ENCODE measurements at regions not wholly inside any gene's neighbourhood (a gene's known extent, or its start where the extent isn't known, plus 50 kb on each side); places are given as distances from the start of the nearest gene placed in this dataset.

GRCh38 chr13:47330031-47330430 lies 433.2 kb upstream of the HTR2A start:
- Histone ChIP-seq H3K4me1 (ENCODE audit: control insufficient read depth, insufficient read depth, low read length) (no peaks in the 10 kb centered on the region), H3K9me3 (ENCODE audit: control insufficient read depth, insufficient read depth, low read length) (no peaks in the 10 kb centered on the region), H3K27me3 (ENCODE audit: control insufficient read depth, insufficient read depth, low read length) (no peaks in the 10 kb centered on the region), H3K4me3 (ENCODE audit: low read depth, low read length) (no peak overlapping the region), H3K27ac (ENCODE audit: low read depth, low read length) (no peak overlapping the region), H3K36me3 (ENCODE audit: control insufficient read depth, insufficient read depth, low read length) (no peaks in the 10 kb centered on the region)
- no peak for DNase-seq (ENCODE audit: low read depth in 4 of 6, low spot score in 6 of 6)
- 96% methylated on average over 3 of the region's 6 CpGs for WGBS (ENCODE audit: insufficient coverage)

GRCh38 chr13:47327861-47328260 lies 431.0 kb upstream of the HTR2A start:
- no CpG with 5 or more reads among the region's 1 CpG for WGBS (ENCODE audit: insufficient coverage)
- Histone ChIP-seq H3K4me3 (ENCODE audit: low read depth, low read length) (no peak overlapping the region), H3K36me3 (ENCODE audit: control insufficient read depth, insufficient read depth, low read length) (no peaks in the 10 kb centered on the region), H3K4me1 (ENCODE audit: control insufficient read depth, insufficient read depth, low read length) (no peaks in the 10 kb centered on the region), H3K27me3 (ENCODE audit: control insufficient read depth, insufficient read depth, low read length) (no peaks in the 10 kb centered on the region), H3K27ac (ENCODE audit: low read depth, low read length) (no peak overlapping the region), H3K9me3 (ENCODE audit: control insufficient read depth, insufficient read depth, low read length) (no peaks in the 10 kb centered on the region)
- DNase-seq (ENCODE audit: low read depth in 4 of 6, low spot score in 6 of 6), result no peak

GRCh38 chr13:47326061-47326460 lies 429.2 kb upstream of the HTR2A start:
- no peak overlapping the region for H3K27ac ChIP-seq (ENCODE audit: low read depth, low read length)
- H3K36me3 ChIP-seq (ENCODE audit: control insufficient read depth, insufficient read depth, low read length), result no peaks in the 10 kb centered on the region
- no peak for DNase-seq (ENCODE audit: low read depth in 4 of 6, low spot score in 6 of 6)
- H3K27me3 ChIP-seq (ENCODE audit: control insufficient read depth, insufficient read depth, low read length), result no peaks in the 10 kb centered on the region
- H3K4me1 ChIP-seq (ENCODE audit: control insufficient read depth, insufficient read depth, low read length), result no peaks in the 10 kb centered on the region
- WGBS (ENCODE audit: insufficient coverage), result 78% methylated on average over 1 of the region's 2 CpGs
- no peak overlapping the region for H3K4me3 ChIP-seq (ENCODE audit: low read depth, low read length)
- H3K9me3 ChIP-seq (ENCODE audit: control insufficient read depth, insufficient read depth, low read length), result no peaks in the 10 kb centered on the region

GRCh38 chr13:47317356-47317755 lies 420.5 kb upstream of the HTR2A start:
- Histone ChIP-seq H3K27ac (ENCODE audit: low read depth, low read length) (no peak overlapping the region), H3K27me3 (ENCODE audit: control insufficient read depth, insufficient read depth, low read length) (no peaks in the 10 kb centered on the region), H3K4me1 (ENCODE audit: control insufficient read depth, insufficient read depth, low read length) (no peaks in the 10 kb centered on the region), H3K36me3 (ENCODE audit: control insufficient read depth, insufficient read depth, low read length) (no peaks in the 10 kb centered on the region), H3K9me3 (ENCODE audit: control insufficient read depth, insufficient read depth, low read length) (no peaks in the 10 kb centered on the region), H3K4me3 (ENCODE audit: low read depth, low read length) (no peak overlapping the region)
- WGBS (ENCODE audit: insufficient coverage), result no CpG with 5 or more reads among the region's 3 CpGs
- no peak for DNase-seq (ENCODE audit: low read depth in 4 of 6, low spot score in 6 of 6)

- WGBS (ENCODE audit: insufficient coverage), result 64% methylated on average over 1 of the region's 1 CpG
- H3K36me3 ChIP-seq (ENCODE audit: control insufficient read depth, insufficient read depth, low read length), result no peaks in the 10 kb centered on the region
- H3K9me3 ChIP-seq (ENCODE audit: control insufficient read depth, insufficient read depth, low read length), result peaks cover 2% of the 10 kb centered on the region
- no peak overlapping the region for H3K4me3 ChIP-seq (ENCODE audit: low read depth, low read length)
- no peaks in the 10 kb centered on the region for H3K4me1 ChIP-seq (ENCODE audit: control insufficient read depth, insufficient read depth, low read length)
- no peaks in the 10 kb centered on the region for H3K27me3 ChIP-seq (ENCODE audit: control insufficient read depth, insufficient read depth, low read length)
- H3K27ac ChIP-seq (ENCODE audit: low read depth, low read length), result no peak overlapping the region
- DNase-seq (ENCODE audit: low read depth in 4 of 6, low spot score in 6 of 6), result no peak
Measured at GRCh38 chr13:47310401-47310800, 413.5 kb upstream of the HTR2A start.

GRCh38 chr13:47306991-47307390 lies 410.1 kb upstream of the HTR2A start:
- no peak overlapping the region for H3K27ac ChIP-seq (ENCODE audit: low read depth, low read length)
- H3K4me3 ChIP-seq (ENCODE audit: low read depth, low read length), result no peak overlapping the region
- no peak for DNase-seq (ENCODE audit: low read depth in 4 of 6, low spot score in 6 of 6)
- H3K9me3 ChIP-seq (ENCODE audit: control insufficient read depth, insufficient read depth, low read length), result peaks cover 2% of the 10 kb centered on the region
- H3K4me1 ChIP-seq (ENCODE audit: control insufficient read depth, insufficient read depth, low read length), result no peaks in the 10 kb centered on the region
- no peaks in the 10 kb centered on the region for H3K27me3 ChIP-seq (ENCODE audit: control insufficient read depth, insufficient read depth, low read length)
- no peaks in the 10 kb centered on the region for H3K36me3 ChIP-seq (ENCODE audit: control insufficient read depth, insufficient read depth, low read length)

GRCh38 chr13:47303626-47304025 lies 406.8 kb upstream of the HTR2A start:
- Histone ChIP-seq H3K9me3 (ENCODE audit: control insufficient read depth, insufficient read depth, low read length) (no peaks in the 10 kb centered on the region), H3K36me3 (ENCODE audit: control insufficient read depth, insufficient read depth, low read length) (no peaks in the 10 kb centered on the region), H3K27ac (ENCODE audit: low read depth, low read length) (no peak overlapping the region), H3K4me1 (ENCODE audit: control insufficient read depth, insufficient read depth, low read length) (no peaks in the 10 kb centered on the region), H3K4me3 (ENCODE audit: low read depth, low read length) (no peak overlapping the region), H3K27me3 (ENCODE audit: control insufficient read depth, insufficient read depth, low read length) (no peaks in the 10 kb centered on the region)
- no peak for DNase-seq (ENCODE audit: low read depth in 4 of 6, low spot score in 6 of 6)

GRCh38 chr13:47299304-47299703 lies 402.5 kb upstream of the HTR2A start:
- peak in 2 of 6 donors; percentile 23 to 32 for DNase-seq (ENCODE audit: low read depth in 4 of 6, low spot score in 6 of 6)
- Histone ChIP-seq H3K9me3 (ENCODE audit: control insufficient read depth, insufficient read depth, low read length) (peaks cover 2% of the 10 kb centered on the region), H3K27ac (ENCODE audit: low read depth, low read length) (no peak overlapping the region), H3K36me3 (ENCODE audit: control insufficient read depth, insufficient read depth, low read length) (no peaks in the 10 kb centered on the region), H3K27me3 (ENCODE audit: control insufficient read depth, insufficient read depth, low read length) (no peaks in the 10 kb centered on the region), H3K4me3 (ENCODE audit: low read depth, low read length) (no peak overlapping the region), H3K4me1 (ENCODE audit: control insufficient read depth, insufficient read depth, low read length) (no peaks in the 10 kb centered on the region)

GRCh38 chr13:47298506-47298905 lies 401.7 kb upstream of the HTR2A start:
- no peak for DNase-seq (ENCODE audit: low read depth in 4 of 6, low spot score in 6 of 6)
- H3K4me3 ChIP-seq (ENCODE audit: low read depth, low read length), result no peak overlapping the region
- H3K36me3 ChIP-seq (ENCODE audit: control insufficient read depth, insufficient read depth, low read length), result no peaks in the 10 kb centered on the region
- H3K4me1 ChIP-seq (ENCODE audit: control insufficient read depth, insufficient read depth, low read length), result no peaks in the 10 kb centered on the region
- H3K9me3 ChIP-seq (ENCODE audit: control insufficient read depth, insufficient read depth, low read length), result peaks cover 2% of the 10 kb centered on the region
- no CpG with 5 or more reads among the region's 2 CpGs for WGBS (ENCODE audit: insufficient coverage)
- no peaks in the 10 kb centered on the region for H3K27me3 ChIP-seq (ENCODE audit: control insufficient read depth, insufficient read depth, low read length)
- no peak overlapping the region for H3K27ac ChIP-seq (ENCODE audit: low read depth, low read length)

- Histone ChIP-seq H3K9me3 (ENCODE audit: control insufficient read depth, insufficient read depth, low read length) (peaks cover 2% of the 10 kb centered on the region), H3K27me3 (ENCODE audit: control insufficient read depth, insufficient read depth, low read length) (no peaks in the 10 kb centered on the region), H3K36me3 (ENCODE audit: control insufficient read depth, insufficient read depth, low read length) (no peaks in the 10 kb centered on the region), H3K4me1 (ENCODE audit: control insufficient read depth, insufficient read depth, low read length) (no peaks in the 10 kb centered on the region), H3K27ac (ENCODE audit: low read depth, low read length) (no peak overlapping the region), H3K4me3 (ENCODE audit: low read depth, low read length) (no peak overlapping the region)
- 100% methylated on average over 1 of the region's 3 CpGs for WGBS (ENCODE audit: insufficient coverage)
- no peak for DNase-seq (ENCODE audit: low read depth in 4 of 6, low spot score in 6 of 6)
Measured at GRCh38 chr13:47294691-47295090, 397.8 kb upstream of the HTR2A start.
